Mucosa of descending colon (tissue), 3 donors: ENCODE measurements at regions not wholly inside any gene's neighbourhood (a gene's known extent, or its start where the extent isn't known, plus 50 kb on each side); places are given as distances from the start of the nearest gene placed in this dataset.

Experiments used
- ATAC-seq: fragments of 200-7000 bp; cut with Tn5 transposase; one replicate; pipeline ENCODE4 v1.9.1; 2020; ENCODE audit warnings: mild to moderate bottlenecking, moderate library complexity
- DNase-seq, 3 donors: peaks; one replicate each; pipeline ENCODE4 v3.0.0-alpha.2; 2020
- H3K36me3 ChIP-seq: fragments of 200-600 bp; one replicate; pipeline ENCODE4 v1.8.0; 2021; ENCODE audit warnings: low read depth, mild to moderate bottlenecking
- H3K4me1 ChIP-seq: fragments of 200-600 bp; one replicate; pipeline ENCODE4 v1.8.0; 2021; ENCODE audit warnings: low read depth, mild to moderate bottlenecking
- H3K4me3 ChIP-seq: fragments of 200-600 bp; one replicate; pipeline ENCODE4 v1.8.0; 2021; ENCODE audit warnings: mild to moderate bottlenecking
- H3K9me3 ChIP-seq: fragments of 200-600 bp; one replicate; pipeline ENCODE4 v1.8.0; 2021; ENCODE audit warnings: mild to moderate bottlenecking
- CTCF ChIP-seq: fragments of 200-600 bp; IDR thresholded peaks from one replicate; pipeline ENCODE4 v1.8.0; 2022; ENCODE audit warnings: antibody characterized with exemption, mild to moderate bottlenecking
- intact Hi-C, 2 donors: fragments of 100-400 bp; cut with DNase I in 1 of 2; cut with micrococcal nuclease in 1 of 2; formaldehyde crosslinking; loops; one replicate each; pipeline versions ENCODE4 v1.11.0 to v1.11.1; 2022; cut with DNase I, micrococcal nuclease
- donor health status: DM: no; HTN: no; CAD: no; lungs with moderate emphysema.
- donor health status: DM: no; HTN: no; CAD: no.
- donor health status: DM: no; HTN: yes; CAD: no.

DNA sequence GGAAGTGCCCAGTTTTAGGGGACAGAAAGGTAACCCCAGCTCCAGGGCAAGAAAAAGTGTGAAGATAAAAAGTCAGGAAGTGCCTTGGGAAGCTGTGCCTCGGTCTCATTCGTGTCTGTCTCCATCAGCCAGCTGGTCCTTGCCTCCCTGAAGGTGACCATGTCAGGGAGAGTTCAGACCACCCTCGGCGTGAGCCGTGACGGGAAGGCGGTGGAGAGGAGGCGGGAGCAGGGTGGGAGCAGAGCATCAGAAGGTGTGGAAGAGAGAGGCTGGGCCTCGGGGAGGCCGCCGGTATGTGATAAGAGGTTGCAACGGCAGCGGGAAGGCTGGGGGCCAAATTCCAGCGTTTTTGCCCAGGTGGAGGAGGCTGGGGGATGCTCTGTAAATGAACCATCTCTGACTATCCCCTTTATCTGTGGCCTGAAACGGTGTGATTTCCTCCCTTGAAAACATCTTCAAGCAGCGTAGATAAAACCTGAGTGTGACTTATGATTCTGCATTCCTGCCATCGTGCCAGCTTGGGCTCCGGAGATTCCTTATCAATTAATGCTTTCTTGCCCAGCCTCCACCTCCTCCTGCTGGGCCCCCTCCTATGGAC is 251.8 kb downstream of the IRF8 start:
- H3K36me3 ChIP-seq, result no peaks in the 10 kb centered on the region
- H3K4me1 ChIP-seq, result no peaks in the 10 kb centered on the region
- no peak for TF ChIP-seq CTCF
- no peak overlapping the region for H3K4me3 ChIP-seq
- no peak for ATAC-seq
- peak in 1 of 3 donors; percentile 39 for DNase-seq
- intact Hi-C loops, result no loop called here
- H3K9me3 ChIP-seq, result no peaks in the 10 kb centered on the region

- Histone ChIP-seq H3K4me1 (no peaks in the 10 kb centered on the region), H3K9me3 (no peaks in the 10 kb centered on the region), H3K36me3 (no peaks in the 10 kb centered on the region), H3K4me3 (no peak overlapping the region)
- intact Hi-C loops, result no loop called here
- peak; percentile 45 for ATAC-seq
- peak in 2 of 3 donors; percentile 25 to 47 for DNase-seq
- TF ChIP-seq CTCF, result no peak
Measured at GRCh38 chr16:86151239-86151851, 252.4 kb downstream of the IRF8 start.

DNA sequence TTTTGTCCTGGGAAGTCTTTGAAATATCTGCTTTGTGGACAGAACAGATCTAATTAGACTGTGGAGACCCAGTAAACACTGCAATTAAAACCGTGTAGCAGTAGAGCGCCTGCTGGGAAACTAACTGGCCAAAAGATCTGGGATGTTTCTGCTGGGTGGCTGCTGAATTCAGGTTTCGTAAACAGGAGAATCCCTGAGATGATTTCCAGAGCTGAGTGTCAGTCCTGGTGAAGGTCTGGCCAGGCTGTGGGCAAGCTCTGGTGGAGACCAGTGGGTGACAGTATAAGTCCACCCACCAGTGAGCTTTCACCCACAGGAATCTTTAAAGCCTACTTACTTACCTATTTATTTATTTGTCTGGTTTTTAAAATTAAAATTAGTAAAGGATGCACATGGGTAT is 257.2 kb downstream of the IRF8 start:
- Histone ChIP-seq H3K36me3 (no peaks in the 10 kb centered on the region), H3K4me3 (no peak overlapping the region), H3K4me1 (no peaks in the 10 kb centered on the region), H3K9me3 (no peaks in the 10 kb centered on the region)
- intact Hi-C loops, result no loop called here
- TF ChIP-seq CTCF, result no peak
- ATAC-seq (no peak), DNase-seq (no peak)

DNA sequence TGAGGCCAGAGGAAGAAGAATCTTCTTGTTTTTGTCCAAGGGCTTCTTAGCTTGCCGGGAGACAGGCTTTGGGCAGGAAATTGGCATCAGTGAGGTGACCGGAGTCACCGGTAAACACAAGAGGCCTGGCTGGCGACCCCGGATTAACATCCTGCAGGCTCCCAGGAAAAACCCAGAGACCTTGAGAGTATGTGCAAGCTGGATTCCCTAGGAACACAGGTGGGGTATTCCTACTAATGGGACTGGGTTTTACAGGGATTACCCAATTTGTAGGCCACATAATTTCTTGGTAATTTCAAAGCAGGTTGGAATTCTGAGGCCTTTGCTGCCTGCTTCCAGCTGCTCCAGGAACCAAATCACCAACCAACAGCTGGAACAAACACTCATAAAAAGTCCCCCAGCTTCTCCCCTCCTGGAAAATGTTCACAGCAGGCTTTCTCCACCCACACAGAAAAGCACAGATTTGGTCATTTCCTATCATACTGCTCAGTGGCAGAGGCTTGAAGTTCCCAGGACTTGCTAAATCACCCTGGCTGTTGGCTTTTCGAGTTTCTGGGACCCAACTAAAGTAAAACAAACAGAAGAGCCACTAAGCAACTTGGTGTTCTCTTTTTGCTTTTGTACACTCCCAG is 258.8 kb downstream of the IRF8 start:
- no peak overlapping the region for H3K4me3 ChIP-seq
- H3K36me3 ChIP-seq, result no peaks in the 10 kb centered on the region
- intact Hi-C loops, result no loop called here
- H3K4me1 ChIP-seq, result no peaks in the 10 kb centered on the region
- DNase-seq (no peak), ATAC-seq (peak; percentile 25)
- H3K9me3 ChIP-seq, result no peaks in the 10 kb centered on the region
- TF ChIP-seq CTCF, result no peak

GRCh38 chr16:86158688-86159360 is 259.9 kb downstream of the IRF8 start:
- Histone ChIP-seq H3K4me1 (no peaks in the 10 kb centered on the region), H3K9me3 (no peaks in the 10 kb centered on the region), H3K4me3 (no peak overlapping the region), H3K36me3 (no peaks in the 10 kb centered on the region)
- intact Hi-C loops, result no loop called here
- no peak for DNase-seq
- no peak for TF ChIP-seq CTCF
- no peak for ATAC-seq
